HepG2 (cell line): ENCODE measurements at regions not wholly inside any gene's neighbourhood (a gene's known extent, or its start where the extent isn't known, plus 50 kb on each side); places are given as distances from the start of the nearest gene placed in this dataset.

Experiments
- ATAC-seq: fragments of 200-7000 bp; cut with Tn5 transposase; 3 replicates; pipeline ENCODE4 v1.9.1; 2020; ENCODE audit warnings: mild to moderate bottlenecking, moderate library complexity
- BruUV-seq: library from RNA; stranded (reverse); fragments of 400-500 nt; replicated peaks from 2 replicates; lab custom pipeline; 2021; lab: Mats Ljungman, UMichigan
- CTCF ChIA-PET: fragments of 300-600 bp; formaldehyde crosslinking; extraction: SDS; loops from one replicate; lab custom pipeline; 2021; ENCODE audit warnings: low total read pairs, inconsistent platforms, low intra/inter-chr PET ratio; lab: Yijun Ruan, JAX
- POLR2A ChIA-PET: fragments of 350-600 bp; sonication (Branson Sonifier 250); formaldehyde crosslinking; loops from one replicate; lab custom pipeline; 2020; ENCODE audit warnings: antibody characterized with exemption, inconsistent platforms; lab: Yijun Ruan, JAX
- DNase-seq: peaks from one replicate; pipeline ENCODE4 v3.0.0-alpha.2; 2015; ENCODE audit warnings: low spot score
- FAIRE-seq: peaks from 3 replicates; lab custom pipeline; 2011; peaks lifted over from hg19 to GRCh38; lab: Jason Lieb, UNC
- H2AFZ ChIP-seq: one replicate; pipeline ENCODE4 v1.6.1; 2011; ENCODE audit warnings: low read length, inconsistent platforms
- H3K27ac ChIP-seq: fragments of 300-600 bp; 3 replicates; pipeline ENCODE4 v1.8.0; 2011; ENCODE audit warnings: mixed run types, mild to moderate bottlenecking, mixed read lengths, low read length, inconsistent platforms; ENCODE audit not compliant: insufficient read depth; ENCODE audit errors: extremely low read length
- H3K27me3 ChIP-seq, 2 experiments: fragments of 200-600 bp in 1 of 2; 2 replicates in 1 of 2; 3 replicates in 1 of 2; pipeline versions ENCODE4 v1.6.0 to v1.8.0; 2011; ENCODE audit warnings: low read length in 2 of 2, mild to moderate bottlenecking in 2 of 2, moderate library complexity in 2 of 2, inconsistent platforms in 1 of 2; ENCODE audit not compliant: insufficient read depth in 2 of 2, control insufficient read depth in 1 of 2
- H3K36me3 ChIP-seq, 2 experiments: fragments of 200-600 bp in 1 of 2; replicated peaks in 1 of 2; 2 replicates in 1 of 2; 3 replicates in 1 of 2; pipeline versions ENCODE4 v1.5.1 to v1.8.0; 2011; ENCODE audit warnings: low read length in 2 of 2, inconsistent platforms in 1 of 2; ENCODE audit not compliant: insufficient read depth in 2 of 2, control insufficient read depth in 1 of 2
- H3K4me1 ChIP-seq: 2 replicates; pipeline ENCODE4 v1.5.1; 2012; ENCODE audit warnings: low read length, inconsistent platforms; ENCODE audit not compliant: insufficient read depth
- H3K4me2 ChIP-seq: 2 replicates; pipeline ENCODE4 v1.6.0; 2011; ENCODE audit warnings: low read depth, low read length, inconsistent platforms
- H3K4me3 ChIP-seq, 3 experiments: fragments of 200-600 bp in 1 of 3; sonication (generic), shearing (Covaris generic) in 1 of 3; replicated peaks in 1 of 3; 2 replicates each; pipeline ENCODE4 v1.5.1; 2011 to 2016; ENCODE audit warnings: low read length in 3 of 3, inconsistent platforms in 2 of 3, low read depth in 2 of 3, mild to moderate bottlenecking in 2 of 3, control low read depth in 1 of 3, mixed read lengths in 1 of 3; ENCODE audit not compliant: insufficient read depth in 1 of 3
- H3K79me2 ChIP-seq: one replicate; pipeline ENCODE4 v1.6.1; 2011; ENCODE audit warnings: low read length, inconsistent platforms; ENCODE audit not compliant: insufficient read depth
- H3K9ac ChIP-seq: 2 replicates; pipeline ENCODE4 v1.6.0; 2011; ENCODE audit warnings: mild to moderate bottlenecking, low read depth, low read length, inconsistent platforms; ENCODE audit not compliant: insufficient read depth
- H3K9me3 ChIP-seq: 2 replicates; pipeline ENCODE4 v1.5.1; 2012; ENCODE audit warnings: mild to moderate bottlenecking, low read length
- H4K20me1 ChIP-seq: 2 replicates; pipeline ENCODE4 v1.6.0; 2011; ENCODE audit warnings: inconsistent platforms, mild to moderate bottlenecking, low read length, moderate library complexity; ENCODE audit not compliant: insufficient read depth
- ATRX ChIP-seq: sonication (generic); formaldehyde crosslinking; IDR thresholded peaks from 2 replicates; pipeline ENCODE4 v1.4.0; 2020; ENCODE audit warnings: missing genetic modification reagents, borderline replicate concordance
- CREB1 ChIP-seq, 2 experiments: fragments of 450-650 bp in 1 of 2; IDR thresholded peaks; 2 replicates each; pipeline ENCODE4 v1.6.1; 2016 to 2017; ENCODE audit warnings: control low read depth in 1 of 2, mild to moderate bottlenecking in 1 of 2, missing compliant biosample characterization in 1 of 2, missing genetic modification characterization in 1 of 2
- HNRNPL ChIP-seq: fragments of 200-400 bp; formaldehyde crosslinking; IDR thresholded peaks from 2 replicates; pipeline ENCODE4 v1.6.1; 2017; ENCODE audit warnings: mild to moderate bottlenecking, low read depth, low read length
- MIER2 ChIP-seq: IDR thresholded peaks from 2 replicates; pipeline ENCODE4 v1.6.1; 2016; ENCODE audit warnings: missing biosample characterization, missing genetic modification reagents
- RCOR2 ChIP-seq: IDR thresholded peaks from 2 replicates; pipeline ENCODE4 v1.6.1; 2016; ENCODE audit warnings: missing biosample characterization, missing genetic modification reagents
- XBP1 ChIP-seq: sonication (generic); formaldehyde crosslinking; IDR thresholded peaks from 2 replicates; pipeline ENCODE4 v1.5.0; 2020; ENCODE audit warnings: missing genetic modification reagents
- ZKSCAN1 ChIP-seq: fragments of 150-350 bp; IDR thresholded peaks from 2 replicates; pipeline ENCODE4 v1.6.1; 2014; ENCODE audit warnings: low read length
- WGBS: methylation state at CpG from one replicate; pipeline ENCODE4 v1.1.6; 2017; ENCODE audit warnings: low lambda C conversion rate; 5-methylcytosine and 5-hydroxymethylcytosine counted together
- in situ Hi-C: cut with HindIII; loops from 2 replicates; pipeline ENCODE4 v1.10.0; 2017; ENCODE audit warnings: low pct_unique_long_range_greater_than_20kb; ENCODE audit not compliant: extremely low pct_ligation_motif_present
- intact Hi-C: fragments of 100-400 bp; cut with micrococcal nuclease; formaldehyde crosslinking; loops from one replicate; pipeline ENCODE4 v1.10.0; 2022; ENCODE audit not compliant: unreplicated experiment
- TF ChIP-seq, protein P1 (sequence below), 2 experiments: fragments of 450-650 bp in 1 of 2; sonication (generic) in 1 of 2; formaldehyde crosslinking in 1 of 2; IDR thresholded peaks; 2 replicates each; pipeline versions ENCODE4 v1.6.1 to v1.8.0; 2016 to 2022; ENCODE audit warnings: antibody characterized with exemption in 1 of 2, mild to moderate bottlenecking in 1 of 2, missing genetic modification reagents in 1 of 2

DNA sequence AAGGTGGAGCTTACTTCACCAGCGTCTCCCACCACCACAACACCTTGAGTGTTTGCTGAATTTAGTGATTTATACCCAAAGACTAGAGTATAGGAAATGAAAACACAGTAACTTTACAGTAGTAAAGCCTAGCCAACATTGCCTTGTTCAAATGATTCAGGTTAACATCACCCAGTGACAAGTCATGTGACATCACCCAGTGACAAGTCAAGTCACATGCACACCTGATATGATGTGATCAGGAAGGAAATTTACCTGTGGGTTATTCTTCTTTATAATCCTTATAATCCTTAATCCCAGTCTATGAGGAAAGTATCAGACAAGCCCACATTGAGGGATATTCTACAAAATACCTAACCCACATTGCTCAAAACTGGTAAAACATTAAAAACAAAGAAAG, 545.6 kb upstream of the MEF2C start:
- Histone ChIP-seq H3K9ac (no peak overlapping the region), H3K27ac (no peak overlapping the region), H2AFZ (no peak overlapping the region), H3K36me3 (no peaks in the 10 kb centered on the region), H3K4me1 (no peaks in the 10 kb centered on the region), H3K9me3 (no peaks in the 10 kb centered on the region), H3K4me2 (no peak overlapping the region), H3K4me3 (no peak overlapping the region), H3K79me2 (no peaks in the 10 kb centered on the region), H3K27me3 (no peaks in the 10 kb centered on the region), H4K20me1 (no peaks in the 10 kb centered on the region)
- ChIA-PET POLR2A (no interaction called here), CTCF (no interaction called here)
- DNase-seq (no peak), ATAC-seq (no peak), FAIRE-seq (no peak)
- TF ChIP-seq RCOR2 (CRISPR knock-in tag) (no peak), CREB1 (IDR thresholded peaks at IDR 0.05) (0 out of 2 replicates have a peak, but pooled peaks have one; percentile 9), CREB1 (CRISPR knock-in tag; IDR thresholded peaks at IDR 0.05) (no peak)
- WGBS: 0% methylated on average over 1 of the region's 1 CpG
- BruUV-seq: no TSS peak
- intact Hi-C loops (no loop called here), in situ Hi-C loops (no loop called here)

DNA sequence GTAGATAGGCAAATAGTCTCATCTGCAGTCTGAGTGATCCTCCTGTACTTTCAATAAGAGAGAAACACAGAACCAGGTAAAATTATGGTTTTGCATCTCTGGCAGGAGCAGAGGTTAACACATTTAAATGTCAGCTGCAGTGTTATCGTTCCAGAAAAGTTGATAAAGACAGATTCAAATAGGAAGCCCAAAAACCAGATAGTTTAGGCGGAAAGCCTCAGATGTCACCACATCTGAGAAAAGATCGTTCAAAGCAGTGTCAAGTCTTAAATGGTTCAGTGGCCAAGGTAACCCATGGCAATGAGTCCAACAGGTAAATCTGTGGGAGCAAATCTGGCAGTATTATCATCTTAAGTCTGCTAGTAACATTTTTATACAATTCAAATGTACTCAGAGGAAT, 542.1 kb upstream of the MEF2C start:
- BruUV-seq: no TSS peak
- Histone ChIP-seq H3K36me3 (no peaks in the 10 kb centered on the region), H3K9ac (no peak overlapping the region), H3K27ac (no peak overlapping the region), H3K4me2 (no peak overlapping the region), H3K9me3 (no peaks in the 10 kb centered on the region), H3K79me2 (no peaks in the 10 kb centered on the region), H4K20me1 (no peaks in the 10 kb centered on the region), H3K27me3 (no peaks in the 10 kb centered on the region), H3K4me1 (no peaks in the 10 kb centered on the region)
- FAIRE-seq: no peak
- POLR2A ChIA-PET: no interaction called here
- WGBS: 18% methylated on average over 3 of the region's 3 CpGs
- TF ChIP-seq ZKSCAN1 (no peak), HNRNPL (no peak), ATRX (CRISPR knock-in tag) (no peak), XBP1 (CRISPR knock-in tag) (no peak), MIER2 (CRISPR knock-in tag) (no peak)
- TF ChIP-seq, protein P1, sequence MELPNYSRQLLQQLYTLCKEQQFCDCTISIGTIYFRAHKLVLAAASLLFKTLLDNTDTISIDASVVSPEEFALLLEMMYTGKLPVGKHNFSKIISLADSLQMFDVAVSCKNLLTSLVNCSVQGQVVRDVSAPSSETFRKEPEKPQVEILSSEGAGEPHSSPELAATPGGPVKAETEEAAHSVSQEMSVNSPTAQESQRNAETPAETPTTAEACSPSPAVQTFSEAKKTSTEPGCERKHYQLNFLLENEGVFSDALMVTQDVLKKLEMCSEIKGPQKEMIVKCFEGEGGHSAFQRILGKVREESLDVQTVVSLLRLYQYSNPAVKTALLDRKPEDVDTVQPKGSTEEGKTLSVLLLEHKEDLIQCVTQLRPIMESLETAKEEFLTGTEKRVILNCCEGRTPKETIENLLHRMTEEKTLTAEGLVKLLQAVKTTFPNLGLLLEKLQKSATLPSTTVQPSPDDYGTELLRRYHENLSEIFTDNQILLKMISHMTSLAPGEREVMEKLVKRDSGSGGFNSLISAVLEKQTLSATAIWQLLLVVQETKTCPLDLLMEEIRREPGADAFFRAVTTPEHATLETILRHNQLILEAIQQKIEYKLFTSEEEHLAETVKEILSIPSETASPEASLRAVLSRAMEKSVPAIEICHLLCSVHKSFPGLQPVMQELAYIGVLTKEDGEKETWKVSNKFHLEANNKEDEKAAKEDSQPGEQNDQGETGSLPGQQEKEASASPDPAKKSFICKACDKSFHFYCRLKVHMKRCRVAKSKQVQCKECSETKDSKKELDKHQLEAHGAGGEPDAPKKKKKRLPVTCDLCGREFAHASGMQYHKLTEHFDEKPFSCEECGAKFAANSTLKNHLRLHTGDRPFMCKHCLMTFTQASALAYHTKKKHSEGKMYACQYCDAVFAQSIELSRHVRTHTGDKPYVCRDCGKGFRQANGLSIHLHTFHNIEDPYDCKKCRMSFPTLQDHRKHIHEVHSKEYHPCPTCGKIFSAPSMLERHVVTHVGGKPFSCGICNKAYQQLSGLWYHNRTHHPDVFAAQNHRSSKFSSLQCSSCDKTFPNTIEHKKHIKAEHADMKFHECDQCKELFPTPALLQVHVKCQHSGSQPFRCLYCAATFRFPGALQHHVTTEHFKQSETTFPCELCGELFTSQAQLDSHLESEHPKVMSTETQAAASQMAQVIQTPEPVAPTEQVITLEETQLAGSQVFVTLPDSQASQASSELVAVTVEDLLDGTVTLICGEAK (IDR thresholded peaks at IDR 0.05): no peak
- TF ChIP-seq, protein P1 (CRISPR knock-in tag; IDR thresholded peaks at IDR 0.05): no peak
- TF ChIP-seq, all 625 proteins: peak for 0
- Histone ChIP-seq H3K4me3 (no peak overlapping the region), H2AFZ (no peak overlapping the region)
- CTCF ChIA-PET: no interaction called here
- intact Hi-C loops: no loop called here
- ATAC-seq (no peak), DNase-seq (no peak)
- in situ Hi-C loops: no loop called here
